ENCODE measurements at regions not wholly inside any gene's neighbourhood (a gene's known extent, or its start where the extent isn't known, plus 50 kb on each side); places are given as distances from the start of the nearest gene placed in this dataset.

DNA sequence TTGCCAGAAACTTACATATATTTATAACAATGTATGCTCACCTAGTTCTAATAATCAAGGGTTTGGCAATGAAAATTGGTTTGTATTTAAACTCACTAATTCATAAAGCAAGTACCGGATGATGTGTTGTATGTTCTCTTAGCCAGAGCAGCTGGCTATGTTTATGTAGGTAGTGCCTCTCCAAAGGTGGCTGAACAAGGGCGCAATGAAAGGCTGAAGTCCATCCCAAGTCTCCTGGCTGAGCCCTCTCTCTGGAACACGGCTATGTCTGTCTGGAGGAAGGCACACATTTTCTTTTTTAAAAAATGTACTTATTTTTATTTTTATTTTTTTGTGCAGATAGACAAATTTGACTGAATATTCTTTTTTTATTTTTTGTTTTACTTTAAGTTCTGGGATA lies 141.2 kb upstream of the DAB2 start:
- H4K20me1 ChIP-seq (ENCODE audit: insufficient read depth, low read length), result no peaks in the 10 kb centered on the region
- H3K79me2 ChIP-seq (ENCODE audit: low read length), result no peaks in the 10 kb centered on the region
- H3K27ac ChIP-seq (ENCODE audit: low read length), result no peak overlapping the region
- H3K36me3 ChIP-seq (replicated peaks; ENCODE audit: low read depth, low read length), result no peaks in the 10 kb centered on the region
- no peaks in the 10 kb centered on the region for H3K27me3 ChIP-seq (ENCODE audit: low read depth, low read length)
- H3K4me2 ChIP-seq (ENCODE audit: low read length), result no peak overlapping the region
- peaks cover 6% of the 10 kb centered on the region for H3K4me1 ChIP-seq (ENCODE audit: low read length)
- H3K4me3 ChIP-seq (ENCODE audit: low read length), result no peak overlapping the region
- TF ChIP-seq EZH2phosphoT487 (IDR thresholded peaks at IDR 0.05; ENCODE audit: low read depth), result no peak
- no peak for TF ChIP-seq CTCF (IDR thresholded peaks at IDR 0.05; ENCODE audit: low read depth, low read length)
- no peaks in the 10 kb centered on the region for H3K9me3 ChIP-seq (ENCODE audit: insufficient read depth, low read length)
- H2AFZ ChIP-seq (ENCODE audit: low read depth, low read length), result no peak overlapping the region
- H3K9ac ChIP-seq (ENCODE audit: low read length), result no peak overlapping the region

DNA sequence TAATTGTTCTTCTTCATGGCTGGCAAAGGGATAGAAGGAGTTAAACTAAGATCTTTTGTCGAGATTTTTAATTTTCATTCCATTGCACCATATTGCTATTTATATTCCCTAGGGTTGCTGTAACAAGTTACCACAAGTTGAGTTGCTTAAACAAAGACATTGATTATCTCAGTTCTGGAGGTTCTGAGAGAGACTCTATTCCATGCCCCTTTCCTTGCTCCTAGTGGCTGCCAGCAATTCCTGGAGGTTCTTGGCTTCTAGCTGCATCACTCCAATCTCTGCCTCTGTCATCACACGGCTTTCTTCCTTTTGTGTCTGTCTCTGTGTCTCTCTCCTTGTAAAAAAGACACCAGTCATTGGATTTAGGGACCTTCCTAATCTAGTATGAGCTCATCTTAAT lies 136.6 kb upstream of the DAB2 start:
- Histone ChIP-seq H3K27me3 (ENCODE audit: low read depth, low read length) (no peaks in the 10 kb centered on the region), H4K20me1 (ENCODE audit: insufficient read depth, low read length) (no peaks in the 10 kb centered on the region), H3K27ac (ENCODE audit: low read length) (no peak overlapping the region), H3K9ac (ENCODE audit: low read length) (no peak overlapping the region), H3K4me3 (ENCODE audit: low read length) (no peak overlapping the region), H2AFZ (ENCODE audit: low read depth, low read length) (no peak overlapping the region), H3K9me3 (ENCODE audit: insufficient read depth, low read length) (no peaks in the 10 kb centered on the region), H3K4me2 (ENCODE audit: low read length) (no peak overlapping the region), H3K4me1 (ENCODE audit: low read length) (peaks cover 6% of the 10 kb centered on the region), H3K36me3 (replicated peaks; ENCODE audit: low read depth, low read length) (no peaks in the 10 kb centered on the region), H3K79me2 (ENCODE audit: low read length) (no peaks in the 10 kb centered on the region)
- TF ChIP-seq EZH2phosphoT487 (IDR thresholded peaks at IDR 0.05; ENCODE audit: low read depth) (no peak), CTCF (IDR thresholded peaks at IDR 0.05; ENCODE audit: low read depth, low read length) (no peak)

DNA sequence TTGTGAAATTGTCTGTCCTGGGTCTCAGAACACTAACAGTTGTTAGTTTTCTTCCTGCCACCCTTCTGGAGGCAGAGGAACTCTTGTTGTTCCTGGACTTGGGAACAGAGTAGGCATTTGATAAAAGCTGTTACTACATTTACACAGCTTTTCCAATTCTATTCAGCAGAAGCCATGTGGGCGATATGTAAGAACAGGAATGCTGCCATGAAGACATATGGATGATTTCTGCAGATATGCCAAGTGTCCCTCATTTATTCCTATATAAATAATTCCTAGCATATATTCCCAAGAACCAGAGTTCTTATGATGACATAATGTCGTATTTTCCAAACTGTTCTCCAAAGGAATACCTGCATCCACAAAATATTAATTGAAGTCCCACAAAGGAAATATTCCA lies 135.9 kb upstream of the DAB2 start:
- H3K79me2 ChIP-seq (ENCODE audit: low read length), result no peaks in the 10 kb centered on the region
- H3K4me2 ChIP-seq (ENCODE audit: low read length), result no peak overlapping the region
- H3K4me1 ChIP-seq (ENCODE audit: low read length), result peaks cover 6% of the 10 kb centered on the region
- no peak overlapping the region for H3K4me3 ChIP-seq (ENCODE audit: low read length)
- no peak for TF ChIP-seq EZH2phosphoT487 (IDR thresholded peaks at IDR 0.05; ENCODE audit: low read depth)
- TF ChIP-seq CTCF (IDR thresholded peaks at IDR 0.05; ENCODE audit: low read depth, low read length), result no peak
- H3K27ac ChIP-seq (ENCODE audit: low read length), result no peak overlapping the region
- H2AFZ ChIP-seq (ENCODE audit: low read depth, low read length), result no peak overlapping the region
- no peaks in the 10 kb centered on the region for H4K20me1 ChIP-seq (ENCODE audit: insufficient read depth, low read length)
- no peaks in the 10 kb centered on the region for H3K9me3 ChIP-seq (ENCODE audit: insufficient read depth, low read length)
- H3K9ac ChIP-seq (ENCODE audit: low read length), result no peak overlapping the region
- no peaks in the 10 kb centered on the region for H3K36me3 ChIP-seq (replicated peaks; ENCODE audit: low read depth, low read length)
- no peaks in the 10 kb centered on the region for H3K27me3 ChIP-seq (ENCODE audit: low read depth, low read length)

DNA sequence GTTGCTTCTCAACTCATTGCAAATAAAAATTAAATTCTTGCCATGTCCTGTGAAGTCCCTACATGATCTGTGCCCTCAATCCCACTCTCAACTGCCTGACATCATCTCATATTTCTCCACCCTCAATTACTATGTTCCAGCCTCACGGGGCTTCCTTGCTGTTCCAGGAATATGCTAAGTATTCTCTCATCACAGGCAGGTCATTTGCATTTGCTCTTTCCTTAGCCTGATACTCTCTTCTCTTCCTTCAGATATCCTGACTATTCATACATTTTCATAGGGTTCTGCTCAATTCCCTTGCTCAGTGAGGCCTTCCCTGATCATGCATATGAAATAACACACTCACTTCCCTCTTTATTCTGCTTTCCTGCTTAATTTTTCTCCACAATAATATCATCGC lies 135.1 kb upstream of the DAB2 start:
- no peaks in the 10 kb centered on the region for H3K9me3 ChIP-seq (ENCODE audit: insufficient read depth, low read length)
- H3K4me2 ChIP-seq (ENCODE audit: low read length), result no peak overlapping the region
- peaks cover 6% of the 10 kb centered on the region for H3K4me1 ChIP-seq (ENCODE audit: low read length)
- H3K27me3 ChIP-seq (ENCODE audit: low read depth, low read length), result no peaks in the 10 kb centered on the region
- no peaks in the 10 kb centered on the region for H3K36me3 ChIP-seq (replicated peaks; ENCODE audit: low read depth, low read length)
- H3K4me3 ChIP-seq (ENCODE audit: low read length), result no peak overlapping the region
- TF ChIP-seq CTCF (IDR thresholded peaks at IDR 0.05; ENCODE audit: low read depth, low read length), result no peak
- TF ChIP-seq EZH2phosphoT487 (IDR thresholded peaks at IDR 0.05; ENCODE audit: low read depth), result no peak
- H2AFZ ChIP-seq (ENCODE audit: low read depth, low read length), result no peak overlapping the region
- H3K27ac ChIP-seq (ENCODE audit: low read length), result no peak overlapping the region
- H3K9ac ChIP-seq (ENCODE audit: low read length), result no peak overlapping the region
- no peaks in the 10 kb centered on the region for H3K79me2 ChIP-seq (ENCODE audit: low read length)
- H4K20me1 ChIP-seq (ENCODE audit: insufficient read depth, low read length), result no peaks in the 10 kb centered on the region

All from OCI-LY3 (cell line).